H9 (cell line): ENCODE measurements at regions not wholly inside any gene's neighbourhood (a gene's known extent, or its start where the extent isn't known, plus 50 kb on each side); places are given as distances from the start of the nearest gene placed in this dataset.

Source experiments
- DNase-seq: peaks from one replicate; pipeline ENCODE4 v3.0.0-alpha.2; 2017
- H2AFZ ChIP-seq: one replicate; pipeline ENCODE4 v1.6.1; 2013; ENCODE audit warnings: mild to moderate bottlenecking, low read length, control low read depth, moderate library complexity
- H2AK5ac ChIP-seq: 2 replicates; pipeline ENCODE4 v1.6.1; 2013; ENCODE audit warnings: low read length, control low read depth, mixed read lengths; ENCODE audit not compliant: insufficient read length
- H2BK120ac ChIP-seq: one replicate; pipeline ENCODE4 v1.6.1; 2013; ENCODE audit warnings: low read depth, mild to moderate bottlenecking, low read length, control low read depth, inconsistent platforms; ENCODE audit not compliant: poor library complexity, severe bottlenecking
- H2BK12ac ChIP-seq: 2 replicates; pipeline ENCODE4 v1.6.1; 2013; ENCODE audit warnings: low read length, control low read depth, mixed read lengths, low read depth; ENCODE audit not compliant: insufficient read length
- H2BK15ac ChIP-seq: 2 replicates; pipeline ENCODE4 v1.6.1; 2013; ENCODE audit warnings: low read depth, low read length, control low read depth
- H2BK20ac ChIP-seq: one replicate; pipeline ENCODE4 v1.6.1; 2013; ENCODE audit warnings: low read depth, mild to moderate bottlenecking, low read length, control low read depth, inconsistent platforms; ENCODE audit not compliant: poor library complexity, severe bottlenecking
- H2BK5ac ChIP-seq: 2 replicates; pipeline ENCODE4 v1.6.1; 2013; ENCODE audit warnings: low read length, control low read depth, mixed read lengths; ENCODE audit not compliant: insufficient read length
- H3K14ac ChIP-seq: 2 replicates; pipeline ENCODE4 v1.6.1; 2013; ENCODE audit warnings: low read length, control low read depth; ENCODE audit not compliant: insufficient read depth
- H3K18ac ChIP-seq: 2 replicates; pipeline ENCODE4 v1.6.1; 2013; ENCODE audit warnings: low read depth, mild to moderate bottlenecking, mixed read lengths, low read length, control low read depth; ENCODE audit not compliant: insufficient read length
- H3K23ac ChIP-seq: 2 replicates; pipeline ENCODE4 v1.6.1; 2013; ENCODE audit warnings: low read length, control low read depth, mixed read lengths, low read depth; ENCODE audit not compliant: insufficient read length
- H3K23me2 ChIP-seq: 2 replicates; pipeline ENCODE4 v1.6.1; 2013; ENCODE audit warnings: low read depth, mild to moderate bottlenecking, mixed read lengths, low read length, control low read depth; ENCODE audit not compliant: insufficient read length, poor library complexity, severe bottlenecking
- H3K27ac ChIP-seq: 2 replicates; pipeline ENCODE4 v1.5.1; 2013; ENCODE audit warnings: low read length, control low read depth, mixed read lengths, low read depth; ENCODE audit not compliant: insufficient read length
- H3K27me3 ChIP-seq: 2 replicates; pipeline ENCODE4 v1.6.1; 2013; ENCODE audit warnings: low read length, control low read depth, inconsistent platforms; ENCODE audit not compliant: insufficient read depth
- H3K4ac ChIP-seq: 2 replicates; pipeline ENCODE4 v1.6.1; 2013; ENCODE audit warnings: low read depth, mild to moderate bottlenecking, control low read depth, inconsistent platforms, low read length, moderate library complexity
- H3K4me1 ChIP-seq: 2 replicates; pipeline ENCODE4 v1.6.1; 2013; ENCODE audit warnings: low read length, control low read depth, inconsistent platforms; ENCODE audit not compliant: insufficient read depth
- H3K4me2 ChIP-seq: 2 replicates; pipeline ENCODE4 v1.6.1; 2013; ENCODE audit warnings: low read length, control low read depth, mixed read lengths; ENCODE audit not compliant: insufficient read length, insufficient read depth
- H3K56ac ChIP-seq: 2 replicates; pipeline ENCODE4 v1.6.1; 2013; ENCODE audit warnings: low read depth, mild to moderate bottlenecking, mixed read lengths, low read length, control low read depth; ENCODE audit not compliant: insufficient read length
- H3K79me1 ChIP-seq: 2 replicates; pipeline ENCODE4 v1.6.1; 2013; ENCODE audit warnings: low read depth, mild to moderate bottlenecking, moderate library complexity, low read length, control low read depth, inconsistent platforms; ENCODE audit not compliant: insufficient read depth, poor library complexity, severe bottlenecking
- H3K79me2 ChIP-seq: 2 replicates; pipeline ENCODE4 v1.6.1; 2013; ENCODE audit warnings: low read length, control low read depth, inconsistent platforms; ENCODE audit not compliant: insufficient read depth
- H3K9ac ChIP-seq: 2 replicates; pipeline ENCODE4 v1.6.1; 2013; ENCODE audit warnings: low read length, control low read depth, mixed read lengths; ENCODE audit not compliant: insufficient read length; ENCODE audit errors: extremely low read depth
- H3K9me3 ChIP-seq: one replicate; pipeline ENCODE4 v1.6.1; 2013; ENCODE audit warnings: low read depth, low read length, inconsistent platforms; ENCODE audit not compliant: control insufficient read depth
- H3T11ph ChIP-seq: one replicate; pipeline ENCODE4 v1.6.1; 2013; ENCODE audit warnings: mild to moderate bottlenecking, low read length, control low read depth, inconsistent platforms
- H4K20me1 ChIP-seq: one replicate; pipeline ENCODE4 v1.6.1; 2013; ENCODE audit not compliant: control insufficient read depth, insufficient read length, insufficient read depth
- H4K5ac ChIP-seq: 2 replicates; pipeline ENCODE4 v1.6.1; 2013; ENCODE audit warnings: low read depth, mild to moderate bottlenecking, mixed read lengths, low read length, control low read depth; ENCODE audit not compliant: insufficient read length
- H4K8ac ChIP-seq: replicated peaks from 2 replicates; pipeline ENCODE4 v1.6.1; 2013; ENCODE audit warnings: low read length, control low read depth, mixed read lengths, low read depth; ENCODE audit not compliant: insufficient read length
- H4K91ac ChIP-seq: 2 replicates; pipeline ENCODE4 v1.6.1; 2013; ENCODE audit warnings: low read depth, mild to moderate bottlenecking, moderate library complexity, mixed read lengths, low read length, control low read depth; ENCODE audit not compliant: insufficient read length
- H3K27ac Mint-ChIP-seq, 3 experiments: 2 replicates in 2 of 3; 3 replicates in 1 of 3; pipeline ENCODE4 v1.8.0; 2020 to 2021; ENCODE audit warnings: mixed read lengths in 3 of 3, mild to moderate bottlenecking in 1 of 3, moderate library complexity in 1 of 3
- H3K27me3 Mint-ChIP-seq: 2 replicates; pipeline ENCODE4 v1.8.0; 2021; ENCODE audit warnings: low read depth, mild to moderate bottlenecking, moderate library complexity, mixed read lengths
- H3K36me3 Mint-ChIP-seq, 3 experiments: 2 replicates in 2 of 3; 3 replicates in 1 of 3; pipeline ENCODE4 v1.8.0; 2020 to 2021; ENCODE audit warnings: low read depth in 3 of 3, mixed read lengths in 3 of 3; ENCODE audit not compliant: insufficient read depth in 1 of 3
- H3K4me1 Mint-ChIP-seq, 2 experiments: 2 replicates each; pipeline ENCODE4 v1.8.0; 2020; ENCODE audit warnings: mixed read lengths in 2 of 2
- H3K4me3 Mint-ChIP-seq, 2 experiments: 2 replicates in 1 of 2; 3 replicates in 1 of 2; pipeline ENCODE4 v1.8.0; 2020 to 2021; ENCODE audit warnings: mild to moderate bottlenecking in 2 of 2, mixed read lengths in 2 of 2, moderate library complexity in 1 of 2
- H3K9me3 Mint-ChIP-seq, 2 experiments: 2 replicates in 1 of 2; 3 replicates in 1 of 2; pipeline ENCODE4 v1.8.0; 2020; ENCODE audit warnings: mild to moderate bottlenecking in 2 of 2, mixed read lengths in 2 of 2, moderate library complexity in 1 of 2
- TF ChIP-seq, protein P1 (sequence below): fragments of 200-600 bp; sonication (generic); conservative IDR thresholded peaks from 3 replicates; pipeline ENCODE4 v1.8.0; 2021; ENCODE audit warnings: antibody characterized with exemption, mild to moderate bottlenecking

DNA sequence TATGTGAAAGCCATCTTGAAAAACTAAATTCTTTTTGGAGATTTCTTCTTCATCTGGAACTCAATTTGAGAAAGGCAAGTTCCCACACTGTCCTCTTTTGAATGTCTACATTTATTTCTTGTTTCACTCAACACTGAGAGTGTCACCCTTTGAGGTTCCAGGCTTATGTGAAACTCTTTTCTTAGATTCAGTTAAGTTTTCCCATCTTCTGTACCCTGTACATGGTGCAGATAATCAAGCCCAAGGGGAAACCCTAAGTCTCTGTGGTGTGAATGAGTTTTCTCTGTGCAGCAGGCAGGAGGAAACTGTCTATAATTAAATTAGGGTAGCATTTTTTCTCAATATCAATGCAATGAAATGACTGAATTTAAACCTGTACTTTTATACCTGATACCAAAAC is 72.3 kb upstream of the PRLR start:
- Histone ChIP-seq H3K4me2 (no peak overlapping the region), H3K14ac (no peak overlapping the region), H2BK20ac (no peak overlapping the region), H2BK15ac (no peak overlapping the region), H4K91ac (no peak overlapping the region), H4K5ac (no peak overlapping the region), H2AFZ (no peak overlapping the region), H2AK5ac (no peak overlapping the region), H3K4me1 (no peaks in the 10 kb centered on the region), H3K56ac (no peak overlapping the region), H3K9me3 (no peaks in the 10 kb centered on the region), H3K27me3 (no peaks in the 10 kb centered on the region), H3K18ac (no peak overlapping the region), H4K8ac (no peak overlapping the region), H3K23ac (no peak overlapping the region), H2BK12ac (no peak overlapping the region), H2BK120ac (no peak overlapping the region), H4K20me1 (no peaks in the 10 kb centered on the region), H3K9ac (no peak overlapping the region), H3T11ph (no peak overlapping the region), H3K4ac (no peak overlapping the region), H3K27ac (no peak overlapping the region), H3K23me2 (no peaks in the 10 kb centered on the region), H3K79me2 (no peaks in the 10 kb centered on the region), H3K79me1 (no peaks in the 10 kb centered on the region), H2BK5ac (no peak overlapping the region)
- TF ChIP-seq, protein P1, sequence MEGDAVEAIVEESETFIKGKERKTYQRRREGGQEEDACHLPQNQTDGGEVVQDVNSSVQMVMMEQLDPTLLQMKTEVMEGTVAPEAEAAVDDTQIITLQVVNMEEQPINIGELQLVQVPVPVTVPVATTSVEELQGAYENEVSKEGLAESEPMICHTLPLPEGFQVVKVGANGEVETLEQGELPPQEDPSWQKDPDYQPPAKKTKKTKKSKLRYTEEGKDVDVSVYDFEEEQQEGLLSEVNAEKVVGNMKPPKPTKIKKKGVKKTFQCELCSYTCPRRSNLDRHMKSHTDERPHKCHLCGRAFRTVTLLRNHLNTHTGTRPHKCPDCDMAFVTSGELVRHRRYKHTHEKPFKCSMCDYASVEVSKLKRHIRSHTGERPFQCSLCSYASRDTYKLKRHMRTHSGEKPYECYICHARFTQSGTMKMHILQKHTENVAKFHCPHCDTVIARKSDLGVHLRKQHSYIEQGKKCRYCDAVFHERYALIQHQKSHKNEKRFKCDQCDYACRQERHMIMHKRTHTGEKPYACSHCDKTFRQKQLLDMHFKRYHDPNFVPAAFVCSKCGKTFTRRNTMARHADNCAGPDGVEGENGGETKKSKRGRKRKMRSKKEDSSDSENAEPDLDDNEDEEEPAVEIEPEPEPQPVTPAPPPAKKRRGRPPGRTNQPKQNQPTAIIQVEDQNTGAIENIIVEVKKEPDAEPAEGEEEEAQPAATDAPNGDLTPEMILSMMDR, result no peak
- no peaks in the 10 kb centered on the region for H3K27me3 Mint-ChIP-seq
- DNase-seq, result no peak
- H3K36me3 Mint-ChIP-seq, result no peaks in the 10 kb centered on the region
- no peak overlapping the region for H3K4me3 Mint-ChIP-seq
- H3K4me1 Mint-ChIP-seq, result 0 out of 4 replicates have a peak, but pooled peaks cover 3% of the 10 kb centered on the region in 2 experiments
- H3K27ac Mint-ChIP-seq, result no peak overlapping the region
- H3K9me3 Mint-ChIP-seq, result peaks cover 0 to 5% of the 10 kb centered on the region in 2 experiments; a peak in 1 of 5 replicates
